PC-3 (cell line): ENCODE measurements at regions not wholly inside any gene's neighbourhood (a gene's known extent, or its start where the extent isn't known, plus 50 kb on each side); places are given as distances from the start of the nearest gene placed in this dataset.

Experiments used
- ATAC-seq: fragments of 200-7000 bp; cut with Tn5 transposase; 2 replicates; pipeline ENCODE4 v1.9.1; 2020; ENCODE audit warnings: mild to moderate bottlenecking, moderate library complexity
- BruUV-seq: library from RNA; stranded (reverse); fragments of 400-500 nt; replicated peaks from 2 replicates; lab custom pipeline; 2021; lab: Mats Ljungman, UMichigan
- CTCF ChIA-PET: fragments of 300-600 bp; sonication (Branson Sonifier 250); formaldehyde crosslinking; loops from one replicate; lab custom pipeline; 2022; ENCODE audit warnings: antibody characterized with exemption; lab: Charles Lee
- POLR2A ChIA-PET: fragments of 300-600 bp; sonication (Branson Sonifier 250); formaldehyde crosslinking; loops from one replicate; lab custom pipeline; 2022; ENCODE audit warnings: antibody characterized with exemption; ENCODE audit not compliant: unreplicated experiment; lab: Charles Lee
- DNase-seq: peaks from one replicate; pipeline ENCODE4 v3.0.0-alpha.2; 2015
- H2AFZ ChIP-seq: fragments of 300-600 bp; sonication (generic); 2 replicates; pipeline ENCODE4 v1.6.0; 2016; ENCODE audit warnings: antibody characterized with exemption, low read length
- H3F3A ChIP-seq: fragments of 300-600 bp; sonication (generic); one replicate; pipeline ENCODE4 v1.6.0; 2017; ENCODE audit warnings: antibody characterized with exemption, low read length, control low read depth, mild to moderate bottlenecking; ENCODE audit not compliant: unreplicated experiment
- H3K27ac ChIP-seq: fragments of 300-600 bp; sonication (generic); 2 replicates; pipeline ENCODE4 v1.5.1; 2016; ENCODE audit warnings: mild to moderate bottlenecking, low read length
- H3K27me3 ChIP-seq: fragments of 300-600 bp; sonication (generic); 2 replicates; pipeline ENCODE4 v1.6.1; 2016; ENCODE audit warnings: low read length, mixed read lengths
- H3K36me3 ChIP-seq: fragments of 300-600 bp; sonication (generic); 2 replicates; pipeline ENCODE4 v1.6.1; 2016; ENCODE audit warnings: low read depth, mixed run types, low read length, mixed read lengths
- H3K4me1 ChIP-seq: fragments of 300-600 bp; sonication (generic); 2 replicates; pipeline ENCODE4 v1.5.1; 2016; ENCODE audit warnings: low read length; ENCODE audit not compliant: insufficient read depth
- H3K4me2 ChIP-seq: fragments of 300-600 bp; sonication (generic); 2 replicates; pipeline ENCODE4 v1.6.0; 2016; ENCODE audit warnings: low read length
- H3K4me3 ChIP-seq: fragments of 300-600 bp; sonication (generic); 2 replicates; pipeline ENCODE4 v1.5.1; 2016; ENCODE audit warnings: mild to moderate bottlenecking, low read length, mixed read lengths
- H3K79me2 ChIP-seq: fragments of 300-600 bp; sonication (generic); 2 replicates; pipeline ENCODE4 v1.6.1; 2017; ENCODE audit warnings: low read length, mixed read lengths
- H3K9ac ChIP-seq: fragments of 300-600 bp; sonication (generic); 2 replicates; pipeline ENCODE4 v1.6.0; 2016; ENCODE audit warnings: mild to moderate bottlenecking, low read length
- H3K9me2 ChIP-seq: fragments of 300-600 bp; sonication (generic); replicated peaks from 2 replicates; pipeline ENCODE4 v1.6.1; 2016; ENCODE audit warnings: mixed run types, low read length, mixed read lengths
- H3K9me3 ChIP-seq: fragments of 300-600 bp; sonication (generic); 2 replicates; pipeline ENCODE4 v1.6.1; 2016; ENCODE audit warnings: low read length, mixed read lengths
- H4K20me1 ChIP-seq: fragments of 300-600 bp; sonication (generic); 2 replicates; pipeline ENCODE4 v1.6.1; 2016; ENCODE audit warnings: low read length, mixed read lengths
- CTCF ChIP-seq: fragments of 300-600 bp; sonication (generic); conservative IDR thresholded peaks from 2 replicates; pipeline ENCODE4 v1.5.1; 2017; ENCODE audit warnings: antibody characterized with exemption, low read depth, mild to moderate bottlenecking, low read length
- EZH2 ChIP-seq: fragments of 300-600 bp; sonication (generic); IDR thresholded peaks from one replicate; pipeline ENCODE4 v1.6.1; 2017; ENCODE audit warnings: antibody characterized with exemption, mild to moderate bottlenecking, low read length; ENCODE audit not compliant: unreplicated experiment
- EZH2phosphoT487 ChIP-seq: fragments of 300-600 bp; sonication (generic); IDR thresholded peaks from 2 replicates; pipeline ENCODE4 v1.6.1; 2018; ENCODE audit warnings: mild to moderate bottlenecking, antibody characterized with exemption, low read length, borderline replicate concordance
- intact Hi-C: fragments of 100-400 bp; cut with micrococcal nuclease; formaldehyde crosslinking; loops from 2 replicates; pipeline ENCODE4 v1.9.0; 2023

GRCh38 chr7:156051884-156052283, 239.6 kb upstream of the SHH start:
- CTCF ChIA-PET: no interaction called here
- Histone ChIP-seq H3K79me2 (no peaks in the 10 kb centered on the region), H3K9ac (no peak overlapping the region), H3K27ac (no peak overlapping the region), H3K36me3 (no peaks in the 10 kb centered on the region), H3K4me2 (no peak overlapping the region), H2AFZ (no peak overlapping the region), H3K9me2 (no peaks in the 10 kb centered on the region), H3K4me1 (peaks cover 10% of the 10 kb centered on the region), H3K9me3 (no peaks in the 10 kb centered on the region), H3K4me3 (no peak overlapping the region), H3K27me3 (no peaks in the 10 kb centered on the region; the same call in 1 of the 2 replicates), H3F3A (no peaks in the 10 kb centered on the region), H4K20me1 (no peaks in the 10 kb centered on the region)
- DNase-seq (no peak), ATAC-seq (no peak)
- BruUV-seq: no TSS peak
- POLR2A ChIA-PET: no interaction called here
- intact Hi-C loops: no loop called here
- no peak for TF ChIP-seq EZH2phosphoT487
- TF ChIP-seq CTCF: no peak
- TF ChIP-seq EZH2: no peak

GRCh38 chr7:156050636-156051569, 238.6 kb upstream of the SHH start:
- DNase-seq (no peak), ATAC-seq (no peak)
- TF ChIP-seq EZH2phosphoT487: no peak
- TF ChIP-seq CTCF: no peak
- no peak for TF ChIP-seq EZH2
- BruUV-seq: no TSS peak
- H3K9ac ChIP-seq: no peak overlapping the region
- H3K9me3 ChIP-seq: no peaks in the 10 kb centered on the region
- H3K4me1 ChIP-seq: peaks cover 10% of the 10 kb centered on the region
- H3K36me3 ChIP-seq: no peaks in the 10 kb centered on the region
- H3K27ac ChIP-seq: no peak overlapping the region
- no peak overlapping the region for H3K4me3 ChIP-seq
- ChIA-PET CTCF (no interaction called here), POLR2A (no interaction called here)
- H3F3A ChIP-seq: no peaks in the 10 kb centered on the region
- H3K27me3 ChIP-seq: no peaks in the 10 kb centered on the region; the same call in 1 of the 2 replicates
- H2AFZ ChIP-seq: no peak overlapping the region
- H3K4me2 ChIP-seq: no peak overlapping the region
- no peaks in the 10 kb centered on the region for H3K79me2 ChIP-seq
- H4K20me1 ChIP-seq: no peaks in the 10 kb centered on the region
- intact Hi-C loops: no loop called here
- no peaks in the 10 kb centered on the region for H3K9me2 ChIP-seq

DNA sequence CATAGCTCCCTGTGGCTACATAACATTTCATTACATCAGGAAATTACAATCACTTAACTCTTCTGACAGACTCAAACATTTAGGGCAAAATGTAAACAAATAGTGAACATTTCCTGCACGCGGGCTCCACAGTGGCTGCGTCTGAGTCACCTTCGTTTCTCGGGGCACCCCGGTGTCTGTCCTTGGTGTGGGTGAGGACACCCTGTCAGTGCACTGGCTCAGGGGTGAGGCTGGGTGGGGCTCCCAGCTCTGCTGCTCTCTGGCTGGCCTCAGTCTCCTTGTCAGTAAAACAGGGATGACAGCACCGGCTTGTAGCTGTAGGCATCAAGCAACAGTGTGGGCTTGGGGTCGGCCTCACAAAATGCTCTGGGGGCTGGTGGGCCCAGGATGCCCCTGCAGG, 237.1 kb upstream of the SHH start:
- ChIA-PET POLR2A (interaction anchor here (0.6 kb wide), 1 partner anchor 340 kb away, joined by 11 read pairs; no protein-coding TSS in a partner anchor), CTCF (interaction anchor here (0.6 kb wide), 1 partner anchor 695 kb away, joined by 3 read pairs; no protein-coding TSS in a partner anchor)
- H3K27me3 ChIP-seq: no peaks in the 10 kb centered on the region; the same call in 1 of the 2 replicates

More for the DNA sequence above, 237.1 kb upstream of the SHH start:
- H3K4me3 ChIP-seq: no peak overlapping the region
- no peaks in the 10 kb centered on the region for H3K9me3 ChIP-seq
- H3K36me3 ChIP-seq: no peaks in the 10 kb centered on the region
- no peaks in the 10 kb centered on the region for H3F3A ChIP-seq
- no TSS peak for BruUV-seq
- H3K9me2 ChIP-seq: no peaks in the 10 kb centered on the region
- H3K9ac ChIP-seq: no peak overlapping the region
- H4K20me1 ChIP-seq: no peaks in the 10 kb centered on the region
- intact Hi-C loops: no loop called here
- TF ChIP-seq CTCF: no peak
- no peak for TF ChIP-seq EZH2
- TF ChIP-seq EZH2phosphoT487: no peak
- ATAC-seq (no peak), DNase-seq (no peak)
- no peaks in the 10 kb centered on the region for H3K79me2 ChIP-seq
- no peak overlapping the region for H3K4me2 ChIP-seq
- H3K27ac ChIP-seq: no peak overlapping the region
- no peaks in the 10 kb centered on the region for H3K4me1 ChIP-seq
- H2AFZ ChIP-seq: no peak overlapping the region
